Loucy (cell line): ENCODE measurements at regions not wholly inside any gene's neighbourhood (a gene's known extent, or its start where the extent isn't known, plus 50 kb on each side); places are given as distances from the start of the nearest gene placed in this dataset.

Source experiments
- H2AFZ ChIP-seq: fragments of 200-600 bp; sonication (generic); 2 replicates; pipeline ENCODE4 v1.6.0; 2016; ENCODE audit warnings: antibody characterized with exemption, mild to moderate bottlenecking, low read length, moderate library complexity
- H3F3A ChIP-seq: fragments of 200-600 bp; 2 replicates; pipeline ENCODE4 v1.6.0; 2016; ENCODE audit warnings: antibody characterized with exemption, low read depth, mild to moderate bottlenecking
- H3K27me3 ChIP-seq: fragments of 200-600 bp; sonication (generic); 2 replicates; pipeline ENCODE4 v1.6.1; 2014; ENCODE audit warnings: low read length, mild to moderate bottlenecking; ENCODE audit not compliant: insufficient read depth, poor library complexity, severe bottlenecking
- H3K36me3 ChIP-seq: fragments of 200-600 bp; sonication (generic); 2 replicates; pipeline ENCODE4 v1.6.1; 2016; ENCODE audit warnings: low read length; ENCODE audit not compliant: insufficient read depth
- H3K4me1 ChIP-seq: fragments of 200-600 bp; sonication (generic); 2 replicates; pipeline ENCODE4 v1.5.1; 2014; ENCODE audit warnings: low read length, mild to moderate bottlenecking; ENCODE audit not compliant: insufficient read depth, poor library complexity, severe bottlenecking
- H3K4me2 ChIP-seq: fragments of 200-600 bp; sonication (generic); 2 replicates; pipeline ENCODE4 v1.6.0; 2014; ENCODE audit warnings: antibody characterized with exemption, low read length, low read depth, mild to moderate bottlenecking; ENCODE audit not compliant: poor library complexity, severe bottlenecking
- H3K4me3 ChIP-seq: fragments of 200-600 bp; sonication (generic); 2 replicates; pipeline ENCODE4 v1.5.1; 2014; ENCODE audit warnings: low read length, mild to moderate bottlenecking, mixed read lengths; ENCODE audit not compliant: poor library complexity, severe bottlenecking
- H3K79me2 ChIP-seq: fragments of 200-600 bp; sonication (generic); 2 replicates; pipeline ENCODE4 v1.6.1; 2014; ENCODE audit warnings: low read length; ENCODE audit not compliant: insufficient read depth
- H3K9ac ChIP-seq: fragments of 200-600 bp; sonication (generic); 2 replicates; pipeline ENCODE4 v1.6.0; 2014; ENCODE audit warnings: mild to moderate bottlenecking, low read depth, low read length, moderate library complexity; ENCODE audit not compliant: poor library complexity, severe bottlenecking
- H3K9me2 ChIP-seq: fragments of 200-600 bp; sonication (generic); replicated peaks from 2 replicates; pipeline ENCODE4 v1.6.1; 2016; ENCODE audit warnings: low read depth, low read length, mixed read lengths
- H3K9me3 ChIP-seq: fragments of 200-600 bp; sonication (generic); 2 replicates; pipeline ENCODE4 v1.6.1; 2014; ENCODE audit warnings: mild to moderate bottlenecking, antibody characterized with exemption, low read length, low read depth; ENCODE audit not compliant: insufficient read depth
- H4K20me1 ChIP-seq: fragments of 200-600 bp; sonication (generic); 2 replicates; pipeline ENCODE4 v1.6.0; 2014; ENCODE audit warnings: antibody characterized with exemption, low read length, mild to moderate bottlenecking; ENCODE audit not compliant: insufficient read depth, poor library complexity, severe bottlenecking
- CTCF ChIP-seq: fragments of 200-600 bp; sonication (generic); conservative IDR thresholded peaks from 2 replicates; pipeline ENCODE4 v1.5.1; 2014; ENCODE audit warnings: mild to moderate bottlenecking, antibody characterized with exemption, low read length
- EZH2phosphoT487 ChIP-seq: fragments of 200-600 bp; IDR thresholded peaks from 2 replicates; pipeline ENCODE4 v1.6.1; 2018; ENCODE audit warnings: antibody characterized with exemption, mild to moderate bottlenecking, moderate library complexity, borderline replicate concordance

- no peak overlapping the region for H2AFZ ChIP-seq
- no peaks in the 10 kb centered on the region for H3K36me3 ChIP-seq
- no peaks in the 10 kb centered on the region for H3K9me3 ChIP-seq
- no peaks in the 10 kb centered on the region for H3K9me2 ChIP-seq
- H4K20me1 ChIP-seq, result no peaks in the 10 kb centered on the region
- no peak overlapping the region for H3K9ac ChIP-seq
- H3K79me2 ChIP-seq, result no peaks in the 10 kb centered on the region
- no peak for TF ChIP-seq EZH2phosphoT487
- TF ChIP-seq CTCF, result no peak
- H3K27me3 ChIP-seq, result no peaks in the 10 kb centered on the region
- no peak overlapping the region for H3K4me3 ChIP-seq
- H3K4me2 ChIP-seq, result no peak overlapping the region
- H3K4me1 ChIP-seq, result no peaks in the 10 kb centered on the region
- no peaks in the 10 kb centered on the region for H3F3A ChIP-seq
These were observed 440.8 kb downstream of the RMST start for GRCh38 chr12:97903356-97903755.

- H3K4me3 ChIP-seq, result no peak overlapping the region
- H2AFZ ChIP-seq, result no peak overlapping the region
- no peaks in the 10 kb centered on the region for H3K9me2 ChIP-seq
- no peaks in the 10 kb centered on the region for H3K36me3 ChIP-seq
- H3F3A ChIP-seq, result no peaks in the 10 kb centered on the region
- H3K4me1 ChIP-seq, result no peaks in the 10 kb centered on the region
- no peaks in the 10 kb centered on the region for H3K9me3 ChIP-seq
- no peaks in the 10 kb centered on the region for H3K79me2 ChIP-seq
- no peak for TF ChIP-seq CTCF
- no peak for TF ChIP-seq EZH2phosphoT487
- H3K9ac ChIP-seq, result no peak overlapping the region
- no peaks in the 10 kb centered on the region for H3K27me3 ChIP-seq
- H4K20me1 ChIP-seq, result no peaks in the 10 kb centered on the region
- H3K4me2 ChIP-seq, result no peak overlapping the region
These were observed 444.9 kb downstream of the RMST start for GRCh38 chr12:97907504-97907903.

GRCh38 chr12:97910559-97910958 is 448.0 kb downstream of the RMST start:
- no peak overlapping the region for H2AFZ ChIP-seq
- H3K9me2 ChIP-seq, result no peaks in the 10 kb centered on the region
- H3K4me1 ChIP-seq, result no peaks in the 10 kb centered on the region
- no peaks in the 10 kb centered on the region for H4K20me1 ChIP-seq
- TF ChIP-seq CTCF, result no peak
- TF ChIP-seq EZH2phosphoT487, result no peak
- H3K4me2 ChIP-seq, result no peak overlapping the region
- H3K27me3 ChIP-seq, result no peaks in the 10 kb centered on the region
- no peak overlapping the region for H3K4me3 ChIP-seq
- no peaks in the 10 kb centered on the region for H3K36me3 ChIP-seq
- H3K9ac ChIP-seq, result no peak overlapping the region
- no peaks in the 10 kb centered on the region for H3K79me2 ChIP-seq
- H3K9me3 ChIP-seq, result no peaks in the 10 kb centered on the region
- no peaks in the 10 kb centered on the region for H3F3A ChIP-seq
